ENCODE measurements at regions not wholly inside any gene's neighbourhood (a gene's known extent, or its start where the extent isn't known, plus 50 kb on each side); places are given as distances from the start of the nearest gene placed in this dataset.
"Not testable (repeated sequence)": the region's sequence is repeated elsewhere in the genome, so short reads cannot be mapped to it uniquely, and the experiment has no call there.

DNA sequence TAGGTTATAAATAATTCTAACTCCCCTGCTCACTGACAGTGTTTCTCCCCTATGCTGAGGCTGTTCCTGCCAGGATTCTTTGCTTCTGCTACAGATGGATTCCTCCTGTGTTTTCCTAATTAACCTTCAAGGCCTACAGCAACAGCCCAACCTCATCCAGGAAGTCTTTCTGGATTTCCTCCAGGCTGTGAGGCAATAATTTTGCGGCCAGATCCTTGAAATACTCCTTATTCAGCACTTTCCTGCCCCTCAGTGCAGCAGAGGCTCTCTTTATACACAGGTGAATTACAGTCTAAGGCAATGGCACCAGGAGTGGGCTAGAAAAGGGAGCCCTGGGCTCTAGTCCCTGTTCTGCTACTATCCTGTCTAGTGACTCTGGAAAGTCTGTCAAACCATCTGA, 102.1 kb upstream of the PRSS12 start:
- H3K4me1 Mint-ChIP-seq; H3K27ac Mint-ChIP-seq; CTCF ChIA-PET; H3K27me3 Mint-ChIP-seq; ATAC-seq; H3K4me3 Mint-ChIP-seq; intact Hi-C loops (cut with DNase I, micrococcal nuclease); H3K9me3 Mint-ChIP-seq (ENCODE audit: low read depth); DNase-seq; H3K36me3 Mint-ChIP-seq (ENCODE audit: low read depth); POLR2A ChIA-PET: not testable (repeated sequence)

GRCh38 chr4:118461435-118461834, 108.6 kb upstream of the PRSS12 start:
- intact Hi-C loops (cut with DNase I, micrococcal nuclease); POLR2A ChIA-PET; H3K27ac Mint-ChIP-seq; DNase-seq; H3K27me3 Mint-ChIP-seq; CTCF ChIA-PET; H3K4me3 Mint-ChIP-seq; H3K4me1 Mint-ChIP-seq; H3K36me3 Mint-ChIP-seq (ENCODE audit: low read depth); ATAC-seq; H3K9me3 Mint-ChIP-seq (ENCODE audit: low read depth): not testable (repeated sequence)

DNA sequence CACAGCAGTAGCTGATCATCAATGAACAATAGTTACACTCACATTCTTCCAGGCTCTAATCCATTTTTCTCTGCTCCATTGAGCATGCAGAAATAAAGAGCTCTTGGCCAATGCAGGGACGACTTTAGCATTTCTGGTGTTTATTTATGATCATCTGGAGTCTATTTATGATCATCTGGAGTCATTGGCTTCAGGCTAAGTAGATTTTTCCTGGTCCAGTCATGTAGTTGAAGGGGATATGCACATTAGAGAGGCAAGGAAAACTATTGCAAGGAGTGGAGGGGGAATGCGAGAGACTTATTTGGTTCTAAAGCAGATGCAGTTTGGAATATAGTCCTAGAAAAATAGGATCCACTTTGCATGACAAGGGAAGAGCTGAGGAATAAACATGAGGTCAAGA, 113.0 kb upstream of the PRSS12 start:
- CTCF ChIA-PET; H3K27me3 Mint-ChIP-seq; ATAC-seq; DNase-seq; intact Hi-C loops (cut with DNase I, micrococcal nuclease); H3K27ac Mint-ChIP-seq; H3K36me3 Mint-ChIP-seq (ENCODE audit: low read depth); H3K9me3 Mint-ChIP-seq (ENCODE audit: low read depth); H3K4me1 Mint-ChIP-seq; POLR2A ChIA-PET; H3K4me3 Mint-ChIP-seq: not testable (repeated sequence)

DNA sequence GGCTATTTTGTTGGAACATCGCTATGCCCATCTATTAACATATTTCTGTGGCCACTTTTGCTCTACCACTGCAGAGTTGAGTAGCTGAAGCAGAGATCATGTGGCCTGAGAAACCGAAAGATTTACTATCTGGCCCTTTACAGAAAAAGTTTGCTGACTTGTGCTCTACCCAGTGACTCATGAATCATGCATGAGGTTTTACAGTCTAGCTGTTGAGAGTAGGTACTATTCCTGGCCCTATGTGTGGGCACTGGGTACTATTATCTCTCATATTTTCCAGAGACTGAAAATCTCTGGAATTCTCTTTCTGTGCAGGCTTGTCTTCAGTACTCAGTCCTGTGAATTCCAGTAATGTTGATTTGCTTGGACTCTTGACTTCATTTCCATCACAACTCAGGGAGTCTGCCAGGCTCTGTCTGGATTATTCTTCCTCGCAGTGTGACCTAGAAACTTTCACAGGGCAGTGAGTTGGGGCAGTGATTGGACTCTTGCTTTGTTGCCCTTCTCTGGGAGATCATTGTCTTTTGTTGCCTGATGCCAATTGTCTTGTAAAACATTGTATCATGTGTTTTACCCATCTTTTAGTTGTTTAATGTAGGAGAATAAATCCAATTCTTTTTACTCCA, 121.3 kb upstream of the PRSS12 start:
- H3K4me3 Mint-ChIP-seq; H3K9me3 Mint-ChIP-seq (ENCODE audit: low read depth); ATAC-seq; H3K4me1 Mint-ChIP-seq; H3K36me3 Mint-ChIP-seq (ENCODE audit: low read depth); DNase-seq; H3K27ac Mint-ChIP-seq; POLR2A ChIA-PET; H3K27me3 Mint-ChIP-seq; CTCF ChIA-PET; intact Hi-C loops (cut with DNase I, micrococcal nuclease): not testable (repeated sequence)

DNA sequence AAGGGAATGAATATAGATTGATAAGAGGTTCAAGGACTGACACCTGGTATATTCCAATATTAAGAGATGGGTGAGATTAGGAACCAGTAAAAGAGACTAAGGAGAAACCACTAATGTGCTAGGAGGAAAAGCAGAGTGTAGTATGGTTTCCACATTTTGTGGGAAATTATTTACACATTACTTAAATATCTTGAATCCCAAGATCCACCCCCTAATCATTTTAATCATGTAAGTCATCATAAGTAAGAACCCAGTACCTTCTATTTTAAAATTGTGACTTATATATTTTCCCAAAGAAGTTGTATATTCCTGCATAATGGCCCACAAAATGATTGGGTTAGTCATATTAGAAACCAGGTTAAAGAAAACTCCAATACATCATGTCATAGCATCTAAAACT, 122.0 kb upstream of the PRSS12 start:
- H3K27ac Mint-ChIP-seq; H3K4me1 Mint-ChIP-seq; H3K9me3 Mint-ChIP-seq (ENCODE audit: low read depth); DNase-seq; H3K4me3 Mint-ChIP-seq; POLR2A ChIA-PET; CTCF ChIA-PET; intact Hi-C loops (cut with DNase I, micrococcal nuclease); H3K27me3 Mint-ChIP-seq; H3K36me3 Mint-ChIP-seq (ENCODE audit: low read depth); ATAC-seq: not testable (repeated sequence)

GRCh38 chr4:118475901-118476300, 123.1 kb upstream of the PRSS12 start:
- not testable (repeated sequence) for DNase-seq

GRCh38 chr4:118477826-118478225, 125.0 kb upstream of the PRSS12 start:
- H3K27ac Mint-ChIP-seq; DNase-seq; POLR2A ChIA-PET; intact Hi-C loops (cut with DNase I, micrococcal nuclease); ATAC-seq; CTCF ChIA-PET; H3K4me1 Mint-ChIP-seq; H3K4me3 Mint-ChIP-seq; H3K27me3 Mint-ChIP-seq; H3K36me3 Mint-ChIP-seq (ENCODE audit: low read depth); H3K9me3 Mint-ChIP-seq (ENCODE audit: low read depth): not testable (repeated sequence)

More at GRCh38 chr4:118475901-118476300, 123.1 kb upstream of the PRSS12 start:
- intact Hi-C loops (cut with DNase I, micrococcal nuclease); ATAC-seq; H3K4me1 Mint-ChIP-seq; H3K4me3 Mint-ChIP-seq; POLR2A ChIA-PET; H3K27me3 Mint-ChIP-seq; H3K9me3 Mint-ChIP-seq (ENCODE audit: low read depth); CTCF ChIA-PET; H3K36me3 Mint-ChIP-seq (ENCODE audit: low read depth); H3K27ac Mint-ChIP-seq: not testable (repeated sequence)

DNA sequence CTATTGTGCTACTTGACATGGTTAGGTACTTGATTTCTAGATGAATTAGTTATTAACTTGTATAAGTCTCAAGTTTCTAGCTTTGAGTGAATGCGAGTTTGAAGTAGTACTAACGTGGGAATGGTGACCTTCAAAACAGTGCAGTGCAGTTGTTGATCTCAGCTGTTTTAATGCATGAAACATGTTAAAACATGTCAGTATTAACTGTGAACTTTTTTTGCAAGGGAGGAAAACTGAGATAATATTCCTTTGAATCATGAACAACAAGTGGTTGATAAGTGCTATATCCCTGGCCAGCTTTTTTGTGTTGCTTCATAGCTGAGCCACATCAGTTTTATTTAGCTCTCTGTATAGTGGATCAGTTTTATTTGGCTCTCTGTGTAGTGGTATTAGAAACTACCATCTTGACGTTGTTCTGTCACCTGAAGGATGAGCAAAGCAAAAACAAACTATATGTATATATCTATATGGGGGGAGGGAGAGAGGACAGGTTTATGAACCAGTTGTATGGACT, 133.1 kb upstream of the PRSS12 start:
- ATAC-seq; H3K4me3 Mint-ChIP-seq; H3K36me3 Mint-ChIP-seq (ENCODE audit: low read depth); H3K4me1 Mint-ChIP-seq; CTCF ChIA-PET; DNase-seq; intact Hi-C loops (cut with DNase I, micrococcal nuclease); H3K9me3 Mint-ChIP-seq (ENCODE audit: low read depth); H3K27me3 Mint-ChIP-seq; H3K27ac Mint-ChIP-seq; POLR2A ChIA-PET: not testable (repeated sequence)

DNA sequence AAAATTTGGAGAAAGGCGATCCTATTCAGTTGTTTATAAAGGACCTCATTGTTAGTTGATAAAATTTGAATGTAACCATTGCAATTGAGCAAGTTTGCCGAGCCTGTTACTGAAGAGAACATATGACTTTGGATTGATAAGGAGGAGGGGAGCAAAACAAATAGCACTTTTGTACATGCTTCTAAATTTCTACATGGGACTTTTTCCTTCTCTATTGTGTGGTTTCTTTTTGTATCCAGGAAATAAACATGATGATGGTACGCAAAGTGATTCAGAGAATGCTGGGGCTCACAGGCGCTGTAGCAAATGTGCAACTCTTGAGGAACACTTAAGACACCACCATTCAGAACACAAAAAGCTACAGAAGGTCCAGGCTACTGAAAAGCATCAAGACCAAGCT, 140.2 kb upstream of the PRSS12 start:
- DNase-seq; H3K4me1 Mint-ChIP-seq; H3K27ac Mint-ChIP-seq; CTCF ChIA-PET; POLR2A ChIA-PET; H3K36me3 Mint-ChIP-seq (ENCODE audit: low read depth); H3K4me3 Mint-ChIP-seq; H3K9me3 Mint-ChIP-seq (ENCODE audit: low read depth); ATAC-seq; intact Hi-C loops (cut with DNase I, micrococcal nuclease); H3K27me3 Mint-ChIP-seq: not testable (repeated sequence)

- H3K4me3 Mint-ChIP-seq; H3K4me1 Mint-ChIP-seq; intact Hi-C loops (cut with DNase I, micrococcal nuclease); ATAC-seq; POLR2A ChIA-PET; H3K9me3 Mint-ChIP-seq (ENCODE audit: low read depth); H3K36me3 Mint-ChIP-seq (ENCODE audit: low read depth); H3K27ac Mint-ChIP-seq; CTCF ChIA-PET; DNase-seq: not testable (repeated sequence)
- peaks cover 11% of the 10 kb centered on the region for H3K27me3 Mint-ChIP-seq
These were observed 141.6 kb upstream of the PRSS12 start for GRCh38 chr4:118494437-118494836.

GRCh38 chr4:118502967-118503366, 150.2 kb upstream of the PRSS12 start:
- CTCF ChIA-PET; H3K4me3 Mint-ChIP-seq; H3K27ac Mint-ChIP-seq; intact Hi-C loops (cut with DNase I, micrococcal nuclease); H3K36me3 Mint-ChIP-seq (ENCODE audit: low read depth); DNase-seq; POLR2A ChIA-PET; H3K4me1 Mint-ChIP-seq; H3K27me3 Mint-ChIP-seq; H3K9me3 Mint-ChIP-seq (ENCODE audit: low read depth); ATAC-seq: not testable (repeated sequence)

DNA sequence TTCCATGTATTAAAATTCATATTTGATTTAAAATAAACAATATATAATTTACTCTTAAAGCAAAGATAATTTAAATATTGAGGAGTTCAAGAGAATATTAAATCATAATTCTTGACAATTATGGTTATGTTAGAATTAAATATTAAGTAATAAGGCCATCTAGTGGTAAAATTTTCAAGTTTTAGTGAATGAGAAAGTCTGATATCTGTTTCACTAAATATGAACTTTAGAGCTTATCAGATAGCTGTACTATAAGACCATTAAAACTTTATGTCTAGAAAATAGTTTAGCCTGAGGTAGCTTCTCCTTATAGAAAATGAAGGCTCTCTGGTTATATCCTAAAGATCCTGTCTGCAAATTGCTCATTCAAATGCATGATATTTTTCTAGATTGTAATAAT, 152.1 kb upstream of the PRSS12 start:
- DNase-seq; intact Hi-C loops (cut with DNase I, micrococcal nuclease); H3K4me1 Mint-ChIP-seq; H3K27ac Mint-ChIP-seq; H3K4me3 Mint-ChIP-seq; CTCF ChIA-PET; H3K36me3 Mint-ChIP-seq (ENCODE audit: low read depth); POLR2A ChIA-PET; ATAC-seq; H3K27me3 Mint-ChIP-seq; H3K9me3 Mint-ChIP-seq (ENCODE audit: low read depth): not testable (repeated sequence)

DNA sequence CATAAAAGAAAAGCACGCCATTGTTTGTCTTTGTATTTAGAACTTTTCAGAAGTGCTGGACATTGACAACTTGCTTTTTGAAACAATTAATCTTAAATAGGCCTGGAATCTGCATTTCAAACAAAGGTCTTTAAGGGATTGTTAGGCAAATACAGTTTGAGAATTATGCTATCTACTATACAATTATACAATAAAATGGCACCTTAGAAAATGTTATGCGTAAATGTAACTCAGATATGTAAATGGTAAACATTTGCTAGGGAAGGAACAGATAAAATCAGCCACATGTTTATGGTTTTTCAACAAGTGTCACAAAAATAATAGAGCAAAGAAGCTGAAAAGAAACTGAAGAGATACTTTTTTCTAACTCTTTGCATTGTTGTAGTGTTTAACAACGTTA, 152.7 kb upstream of the PRSS12 start:
- POLR2A ChIA-PET; H3K4me3 Mint-ChIP-seq; DNase-seq; ATAC-seq; H3K27ac Mint-ChIP-seq; H3K9me3 Mint-ChIP-seq (ENCODE audit: low read depth); CTCF ChIA-PET; intact Hi-C loops (cut with DNase I, micrococcal nuclease); H3K4me1 Mint-ChIP-seq; H3K27me3 Mint-ChIP-seq; H3K36me3 Mint-ChIP-seq (ENCODE audit: low read depth): not testable (repeated sequence)

Data from activated CD4-positive, alpha-beta T cell treated with anti-CD3 and anti-CD28 coated beads for 36 hours (primary cell).